Activated T-cell treated with anti-CD3 and anti-CD28 coated beads, Interleukin-2, amount 50 U/mL, for 1 hour (primary cell): ENCODE measurements at regions not wholly inside any gene's neighbourhood (a gene's known extent, or its start where the extent isn't known, plus 50 kb on each side); places are given as distances from the start of the nearest gene placed in this dataset.
A peak's percentile ranks its signal among the peaks of the same experiment; 100 is the strongest.
"Not testable (repeated sequence)": the region's sequence is repeated elsewhere in the genome, so short reads cannot be mapped to it uniquely, and the experiment has no call there.

Source experiments
- DNase-seq: peaks from one replicate; pipeline ENCODE4 v3.0.0-alpha.2; 2020

GRCh38 chr12:9364224-9365176 is 156.3 kb upstream of the PZP start:
- DNase-seq = peak; percentile 23

- DNase-seq = no peak
Measured at GRCh38 chr12:9363145-9363544, 154.9 kb upstream of the PZP start.

DNA sequence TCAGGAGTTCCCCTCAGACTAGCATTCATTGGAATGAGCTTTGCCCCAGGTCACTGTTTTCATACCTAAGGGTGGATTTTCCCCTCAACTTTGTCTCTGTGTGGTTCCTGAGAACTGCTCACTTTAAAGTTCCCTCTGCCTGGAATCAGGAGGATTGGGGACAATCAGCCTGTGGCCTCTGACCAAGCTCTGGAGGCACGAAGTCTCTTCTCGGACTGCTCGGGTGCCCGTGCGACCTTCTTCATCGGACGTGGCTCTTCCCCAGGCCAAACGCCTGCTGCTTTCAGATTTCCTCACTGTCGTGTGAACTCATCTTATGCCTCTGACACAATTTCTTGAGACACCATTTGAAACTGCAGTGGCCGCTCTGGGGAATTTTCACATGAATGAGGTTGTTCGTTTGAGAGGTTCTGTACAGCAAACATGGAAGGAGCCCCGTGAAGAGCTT is 153.7 kb upstream of the PZP start:
- no peak for DNase-seq

DNA sequence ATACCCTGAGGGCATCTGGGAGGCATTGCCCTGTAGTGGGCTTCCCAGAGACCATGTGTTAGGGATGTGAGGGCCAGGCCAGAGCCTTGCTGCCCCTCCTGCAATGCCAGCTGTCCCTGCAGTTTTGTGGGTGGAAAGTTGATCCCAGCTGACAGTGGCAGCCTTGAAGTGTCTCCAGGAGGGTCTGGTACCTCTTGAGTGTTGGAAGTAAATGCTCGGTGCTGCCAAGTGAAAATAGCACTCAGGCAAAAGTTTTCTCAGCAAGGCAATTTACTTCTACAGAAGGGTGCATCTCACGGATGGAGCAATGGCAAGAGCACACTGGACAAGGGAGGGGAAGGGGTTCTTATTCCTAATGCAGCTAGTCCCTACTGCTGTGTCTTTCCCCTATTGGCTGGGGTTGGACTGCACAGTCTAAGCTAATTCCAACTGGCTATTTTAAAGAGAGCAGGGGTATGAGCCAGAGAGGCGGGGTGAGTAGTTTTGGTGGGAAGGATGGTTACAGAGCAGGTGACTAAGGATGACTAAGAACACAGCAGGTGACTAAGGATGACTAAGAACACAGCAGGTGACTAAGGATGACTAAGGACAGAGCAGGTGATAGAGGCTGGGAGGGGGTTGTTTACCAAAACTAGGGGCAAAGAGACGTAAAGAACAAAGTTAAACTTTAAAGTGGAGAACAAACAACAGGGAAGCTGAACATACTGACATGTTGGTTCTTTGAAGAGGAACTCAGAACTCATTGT is 146.0 kb upstream of the PZP start:
- DNase-seq = not testable (repeated sequence)

DNA sequence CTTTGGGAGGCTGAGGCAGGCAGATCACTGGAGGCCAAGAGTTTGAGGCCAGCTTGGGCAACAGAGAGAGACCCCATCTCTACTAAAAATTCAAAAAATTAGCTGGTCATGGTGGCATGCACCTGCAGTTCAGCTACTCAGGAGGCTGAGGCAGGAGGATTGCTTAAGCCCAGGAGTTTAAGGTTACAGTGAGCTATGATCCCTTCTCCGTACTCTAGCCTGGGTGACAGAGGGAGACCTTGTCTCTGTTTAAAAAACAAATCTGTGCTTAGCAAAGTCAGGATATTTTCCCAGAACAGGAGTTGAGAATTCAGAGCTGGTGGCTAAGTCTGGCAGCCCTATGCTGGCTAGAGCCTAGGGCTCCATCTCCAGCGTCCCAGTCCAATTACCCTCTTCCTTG is 142.9 kb upstream of the PZP start:
- DNase-seq = no peak

DNA sequence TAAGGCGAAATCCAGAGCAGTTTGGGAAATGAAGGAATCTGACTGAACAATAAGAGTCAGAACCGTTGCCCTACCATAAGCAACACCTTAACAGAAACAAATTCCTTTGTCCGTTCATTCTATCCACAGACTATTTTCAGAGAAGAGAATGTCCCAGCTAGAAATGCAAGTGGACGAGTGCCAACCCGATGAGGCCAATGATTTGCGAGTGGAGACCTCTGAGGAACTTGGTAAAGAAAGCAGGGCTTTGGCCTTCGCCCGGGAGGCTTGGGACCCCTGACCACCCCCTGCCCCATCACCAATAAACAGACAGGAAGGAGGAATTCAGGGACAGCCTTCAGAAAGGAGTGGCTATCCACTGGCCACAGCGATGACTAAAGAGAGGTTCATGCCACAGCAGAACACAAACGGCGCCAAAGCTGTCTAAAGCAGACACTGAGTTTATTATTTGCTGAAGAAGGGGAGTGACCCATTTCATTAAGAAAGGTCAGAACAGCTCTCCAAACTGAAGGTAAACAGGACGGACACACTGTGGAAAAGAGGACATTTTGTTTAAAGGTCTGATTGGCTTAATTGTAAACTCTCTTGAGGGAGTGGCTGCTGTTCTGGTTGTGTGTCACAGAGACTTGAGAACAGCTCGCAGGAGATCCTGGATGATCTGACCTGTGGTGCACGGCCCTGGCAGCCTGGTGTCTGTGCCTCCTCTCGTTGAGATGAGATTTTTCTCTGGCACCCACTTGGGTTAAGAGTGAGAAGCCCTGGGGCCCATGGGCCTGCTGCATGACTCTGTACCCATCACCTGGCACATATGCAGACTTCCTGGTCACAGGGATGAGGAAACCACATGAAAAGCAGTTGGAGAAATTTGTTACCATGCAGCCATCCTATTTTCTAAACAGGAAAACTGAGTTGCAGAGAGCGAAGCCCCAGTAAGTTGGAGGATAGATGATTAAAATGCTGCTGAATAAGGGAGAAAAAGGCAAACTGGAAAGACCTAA is 142.0 kb upstream of the PZP start:
- DNase-seq = no peak

DNA sequence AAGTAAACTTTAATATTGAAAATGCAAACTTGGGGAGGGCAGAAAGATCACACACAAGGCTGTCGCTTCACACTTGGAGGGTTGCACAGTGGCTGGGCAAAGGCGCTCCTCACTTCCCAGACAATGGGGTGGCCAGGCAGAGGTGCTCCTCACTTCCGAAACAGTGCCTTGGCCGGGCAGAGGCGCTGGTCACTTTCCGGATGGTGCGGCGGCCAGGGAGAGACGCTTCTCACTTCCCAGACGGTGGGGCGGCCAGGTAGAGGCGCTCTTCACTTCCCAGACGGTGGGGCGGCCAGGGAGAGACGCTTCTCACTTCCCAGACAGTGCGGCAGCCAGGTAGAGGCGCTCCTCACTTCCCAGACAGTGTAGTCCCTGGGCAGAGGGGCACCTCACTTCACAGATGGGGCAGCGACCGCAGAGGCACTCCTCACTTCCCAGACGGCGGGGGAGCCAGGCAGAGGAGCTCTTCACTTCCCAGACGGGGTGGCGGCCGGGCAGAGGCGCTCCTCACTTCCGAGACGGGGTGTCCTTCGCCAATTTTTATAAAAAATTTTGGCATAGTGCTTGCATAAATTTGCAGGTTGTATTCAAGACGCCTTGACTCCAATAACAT is 140.8 kb upstream of the PZP start:
- no peak for DNase-seq

GRCh38 chr12:9347328-9348127 is 139.3 kb upstream of the PZP start:
- no peak for DNase-seq

DNA sequence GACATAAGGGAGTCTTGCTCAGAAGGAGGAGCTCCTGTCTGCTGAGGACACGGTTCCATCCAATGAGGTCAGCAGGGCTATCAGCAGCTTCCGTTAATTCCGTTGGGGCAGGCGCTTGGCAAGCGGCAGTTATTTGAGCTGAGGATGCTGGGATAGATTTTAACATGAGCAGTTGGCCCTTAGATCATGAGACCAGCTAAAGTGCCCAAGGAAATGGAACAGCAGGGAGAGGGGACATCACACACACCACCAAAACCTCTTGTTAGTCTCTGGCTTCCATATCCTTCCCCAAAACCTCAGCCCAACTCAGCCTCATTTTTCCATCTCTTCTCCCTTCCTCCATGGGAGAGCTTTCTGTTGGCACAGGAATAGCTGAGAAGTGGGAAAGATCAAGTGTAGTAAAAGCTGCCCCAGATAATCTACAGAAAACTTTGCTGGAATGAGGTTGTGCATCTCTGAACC is 138.7 kb upstream of the PZP start:
- no peak for DNase-seq

- no peak for DNase-seq
Measured at GRCh38 chr12:9345171-9345570, 137.0 kb upstream of the PZP start.

DNA sequence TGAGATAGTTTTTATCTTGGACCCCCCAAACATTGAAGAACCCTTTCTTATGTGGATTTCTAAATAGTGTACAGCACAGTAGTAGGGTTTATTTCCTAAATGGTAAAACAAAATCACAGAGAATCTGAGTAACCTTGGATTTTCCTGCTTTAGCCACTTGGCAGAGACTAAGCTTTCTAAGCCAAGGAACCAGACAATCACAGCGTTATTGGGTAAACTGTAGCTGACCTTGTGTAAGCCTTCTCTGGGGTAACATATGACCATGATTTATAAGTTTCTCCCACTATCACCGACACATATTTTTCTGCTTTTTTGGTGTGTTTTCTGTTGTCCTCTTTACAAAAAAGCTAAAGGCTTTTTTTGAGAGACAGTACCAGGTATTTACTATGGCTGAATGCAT is 136.3 kb upstream of the PZP start:
- no peak for DNase-seq

GRCh38 chr12:9343731-9344130 is 135.5 kb upstream of the PZP start:
- DNase-seq = no peak

DNA sequence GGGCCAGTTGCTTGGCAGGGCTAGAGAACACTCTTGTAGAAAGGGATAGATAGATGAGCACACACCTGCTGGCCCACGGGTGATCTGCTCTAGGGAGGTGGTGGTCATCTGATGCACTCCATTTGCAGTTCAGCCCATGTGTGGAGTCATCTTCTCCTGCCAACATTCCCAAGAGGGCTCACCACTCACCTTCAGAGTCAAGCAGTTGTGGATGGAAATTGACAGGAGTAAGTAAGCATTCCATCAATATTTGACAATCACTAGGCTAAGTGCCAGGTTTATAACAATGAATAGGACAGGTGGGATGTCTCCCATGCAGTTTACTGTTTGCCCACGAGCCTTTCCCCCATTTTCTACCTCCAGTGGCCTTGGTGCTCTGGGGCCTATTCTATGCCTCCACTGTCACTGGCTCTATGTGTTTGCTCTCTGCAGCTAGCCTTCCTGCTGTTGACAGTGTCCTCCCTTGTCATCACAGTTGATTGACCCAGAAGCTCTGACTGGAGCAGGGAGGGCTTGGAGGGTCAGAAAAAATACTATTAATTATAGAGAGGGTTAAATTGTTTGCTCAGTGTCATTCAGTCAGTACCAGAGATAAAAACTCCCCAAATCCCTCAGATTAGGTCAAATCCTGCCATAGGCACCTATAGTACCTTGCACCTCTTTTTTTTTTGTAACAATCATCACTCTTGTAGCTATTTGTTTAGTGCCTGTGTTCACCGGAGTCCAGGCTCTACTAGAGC is 134.6 kb upstream of the PZP start:
- no peak for DNase-seq

DNA sequence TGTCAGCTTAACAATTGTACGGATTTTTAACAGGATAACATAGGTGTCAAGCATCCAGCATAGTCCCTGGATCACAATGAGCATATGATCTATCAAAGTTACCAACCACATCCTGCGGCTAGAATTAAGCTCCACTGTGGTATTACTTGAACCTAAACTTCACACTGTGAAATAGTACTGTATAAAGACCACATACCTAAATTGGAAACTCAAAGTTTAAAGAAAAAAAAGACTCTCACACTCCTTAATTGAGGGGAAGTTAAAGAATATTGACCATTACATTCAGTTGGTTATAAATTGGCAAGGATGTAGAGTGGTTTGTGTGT is 133.0 kb upstream of the PZP start:
- no peak for DNase-seq

DNA sequence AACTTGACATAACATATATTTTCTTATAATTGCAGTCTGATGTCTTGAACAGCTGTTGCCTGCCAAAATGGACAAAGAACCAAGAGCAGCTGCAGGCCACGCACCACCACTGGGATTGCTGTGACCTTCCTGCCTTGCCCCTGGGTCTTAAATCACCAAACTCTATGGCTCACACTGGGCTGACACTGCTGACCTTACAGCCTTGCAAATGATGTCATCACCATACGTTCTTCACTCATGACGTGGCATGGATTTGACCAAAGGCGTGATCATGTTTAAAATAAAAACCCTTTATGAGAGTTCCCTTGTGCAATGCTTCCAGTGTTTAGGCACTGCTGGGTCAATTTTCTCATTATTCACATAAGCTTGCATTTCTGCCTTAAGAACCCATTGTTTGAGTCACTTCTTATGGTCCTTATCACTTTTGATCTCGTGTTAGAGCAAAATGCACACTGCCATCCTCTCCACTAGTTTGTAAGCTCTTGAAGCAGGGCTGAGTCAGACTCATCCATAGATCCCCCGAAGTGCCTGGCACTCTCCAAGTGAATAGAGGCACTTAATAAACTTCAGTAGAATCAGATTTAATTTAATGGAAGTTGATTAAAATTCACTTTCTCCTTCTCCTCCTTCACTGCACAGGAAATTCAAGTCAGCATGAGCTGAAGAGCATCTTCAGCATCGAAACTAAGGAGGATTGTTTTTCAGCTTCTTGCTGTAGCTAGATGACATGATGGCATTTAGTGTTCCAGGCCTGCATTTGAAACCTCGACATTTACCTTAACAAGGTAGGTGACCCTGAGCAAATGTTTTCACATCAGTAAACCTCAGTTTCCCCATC is 132.4 kb upstream of the PZP start:
- DNase-seq = no peak

- no peak for DNase-seq
Measured at GRCh38 chr12:9337656-9338055, 129.5 kb upstream of the PZP start.

DNA sequence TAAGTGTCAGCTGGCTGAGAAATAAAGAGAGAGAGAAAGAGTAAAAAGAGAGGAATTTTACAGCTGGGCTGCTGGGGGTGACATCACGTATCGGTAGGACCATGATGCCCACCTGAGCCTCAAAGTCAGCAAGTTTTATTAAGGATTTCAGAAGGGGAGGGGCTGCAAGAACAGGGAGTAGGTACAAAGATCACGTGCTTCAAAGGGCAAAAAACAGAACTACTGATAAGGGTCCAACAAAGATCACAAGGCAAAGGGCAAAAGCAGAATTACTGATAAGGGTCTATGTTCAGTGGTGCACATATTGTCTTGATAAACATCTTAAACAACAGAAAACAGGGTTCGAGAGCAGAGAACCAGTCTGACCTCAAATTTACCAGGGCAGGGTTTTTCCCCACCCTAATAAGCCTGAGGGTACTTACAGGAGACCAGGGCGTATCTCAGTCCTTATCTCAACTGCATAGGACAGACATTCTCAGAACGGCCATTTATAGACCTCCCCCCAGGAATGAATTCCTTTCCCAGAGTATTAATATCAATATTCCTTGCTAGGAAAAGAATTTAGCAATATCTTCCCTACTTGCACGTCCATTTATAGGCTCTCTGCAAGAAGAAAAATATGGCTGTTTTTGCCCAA is 128.3 kb upstream of the PZP start:
- DNase-seq = not testable (repeated sequence)

- DNase-seq = no peak
Measured at GRCh38 chr12:9335867-9336266, 127.7 kb upstream of the PZP start.

GRCh38 chr12:9334964-9335363 is 126.8 kb upstream of the PZP start:
- no peak for DNase-seq
